Muscle of leg (tissue), 3 donors: ENCODE measurements at regions not wholly inside any gene's neighbourhood (a gene's known extent, or its start where the extent isn't known, plus 50 kb on each side); places are given as distances from the start of the nearest gene placed in this dataset.

Experiments used
- DNase-seq: peaks from one replicate; pipeline ENCODE4 v3.0.0; 2013
- H3K27ac ChIP-seq: one replicate; pipeline ENCODE4 v1.5.1; 2013; ENCODE audit warnings: mild to moderate bottlenecking, low read length, control low read depth
- H3K27me3 ChIP-seq: one replicate; pipeline ENCODE4 v1.6.1; 2013; ENCODE audit warnings: low read length; ENCODE audit not compliant: control insufficient read depth, insufficient read depth
- H3K36me3 ChIP-seq: one replicate; pipeline ENCODE4 v1.6.1; 2013; ENCODE audit warnings: low read length; ENCODE audit not compliant: control insufficient read depth, insufficient read depth
- H3K4me1 ChIP-seq: one replicate; pipeline ENCODE4 v1.6.1; 2013; ENCODE audit warnings: low read length; ENCODE audit not compliant: control insufficient read depth, insufficient read depth
- H3K4me3 ChIP-seq: one replicate; pipeline ENCODE4 v1.5.1; 2013; ENCODE audit warnings: low read length, control low read depth
- H3K9me3 ChIP-seq: replicated peaks from 2 replicates; pipeline ENCODE4 v1.6.1; 2013; ENCODE audit warnings: low read depth, low read length; ENCODE audit not compliant: control insufficient read depth
- WGBS: methylation state at CpG from one replicate; pipeline ENCODE4 v1.1.5; 2013; ENCODE audit warnings: missing lambda C conversion rate; ENCODE audit not compliant: insufficient coverage; 5-methylcytosine and 5-hydroxymethylcytosine counted together

DNA sequence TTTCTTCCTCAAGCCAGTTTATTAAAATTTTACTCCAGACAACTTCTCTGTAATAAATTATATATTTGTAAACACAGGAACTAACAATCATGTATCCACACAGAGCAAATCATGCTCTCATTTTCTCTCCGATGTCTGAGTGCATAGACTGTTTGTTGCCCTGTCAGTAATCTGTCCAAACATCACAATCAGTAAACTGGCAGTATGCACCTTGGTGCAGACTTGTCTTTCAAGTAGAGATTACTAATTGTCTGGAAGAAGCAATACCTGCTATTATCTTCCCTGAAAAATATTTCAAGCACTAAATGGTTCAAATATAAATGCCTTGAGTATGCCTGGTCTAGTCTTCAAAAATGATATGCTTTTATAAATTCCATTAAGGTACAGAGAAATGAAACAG is 1260.9 kb downstream of the C4orf33 start:
- no peak overlapping the region for H3K4me3 ChIP-seq
- no peaks in the 10 kb centered on the region for H3K9me3 ChIP-seq
- H3K27ac ChIP-seq, result no peak overlapping the region
- DNase-seq, result no peak
- H3K27me3 ChIP-seq, result no peaks in the 10 kb centered on the region
- no peaks in the 10 kb centered on the region for H3K4me1 ChIP-seq
- WGBS, result no CpG with 5 or more reads among the region's 1 CpG
- no peaks in the 10 kb centered on the region for H3K36me3 ChIP-seq

DNA sequence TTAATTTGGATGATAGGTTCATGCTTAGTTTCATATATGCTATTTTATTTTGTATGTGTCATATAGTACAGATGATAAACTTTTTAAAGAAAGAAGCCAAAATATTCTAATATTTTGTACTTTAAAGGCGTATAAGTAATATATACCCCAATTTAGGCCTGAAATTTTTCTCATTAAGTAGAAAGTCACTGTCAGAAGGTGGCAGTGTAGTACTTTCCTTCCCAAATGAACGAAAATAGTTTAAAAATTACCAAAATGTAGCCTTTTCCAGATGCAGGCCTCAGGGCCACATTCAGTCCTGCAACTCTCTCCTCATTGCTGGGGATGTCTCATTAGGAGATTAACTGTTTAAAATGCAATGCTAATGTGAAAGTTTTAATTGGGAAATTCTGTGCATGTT is 1263.6 kb downstream of the C4orf33 start:
- peak; percentile 42 for DNase-seq
- Histone ChIP-seq H3K27me3 (no peaks in the 10 kb centered on the region), H3K4me1 (no peaks in the 10 kb centered on the region), H3K36me3 (no peaks in the 10 kb centered on the region), H3K4me3 (no peak overlapping the region), H3K27ac (no peak overlapping the region), H3K9me3 (no peaks in the 10 kb centered on the region)
- WGBS, result no CpG with 5 or more reads among the region's 2 CpGs

DNA sequence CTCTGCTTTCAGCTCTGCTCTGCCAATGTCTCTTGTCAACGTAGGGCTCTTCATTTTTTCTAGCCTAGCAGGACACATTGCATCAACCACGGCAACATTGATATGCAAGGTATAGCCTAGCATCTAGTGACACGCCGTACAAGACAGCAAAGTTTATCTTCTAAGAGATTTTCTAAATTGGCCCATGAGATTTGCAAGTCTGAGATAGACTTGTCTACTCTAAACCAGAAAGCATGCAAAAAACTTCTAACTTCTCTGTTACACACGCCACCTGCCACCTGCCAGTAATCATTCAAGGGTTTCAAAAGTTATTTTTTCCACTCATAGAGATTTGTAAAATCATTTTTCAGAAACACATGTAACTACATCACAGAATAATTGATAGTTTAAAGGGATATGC is 1265.7 kb downstream of the C4orf33 start:
- no peaks in the 10 kb centered on the region for H3K4me1 ChIP-seq
- no peaks in the 10 kb centered on the region for H3K36me3 ChIP-seq
- WGBS, result 65% methylated on average over 4 of the region's 5 CpGs
- H3K9me3 ChIP-seq, result no peaks in the 10 kb centered on the region
- H3K27me3 ChIP-seq, result no peaks in the 10 kb centered on the region
- no peak overlapping the region for H3K4me3 ChIP-seq
- H3K27ac ChIP-seq, result no peak overlapping the region
- no peak for DNase-seq

- H3K4me3 ChIP-seq, result no peak overlapping the region
- no peaks in the 10 kb centered on the region for H3K9me3 ChIP-seq
- no peak overlapping the region for H3K27ac ChIP-seq
These were observed 1272.7 kb downstream of the C4orf33 start for GRCh38 chr4:130368668-130369067.

DNA sequence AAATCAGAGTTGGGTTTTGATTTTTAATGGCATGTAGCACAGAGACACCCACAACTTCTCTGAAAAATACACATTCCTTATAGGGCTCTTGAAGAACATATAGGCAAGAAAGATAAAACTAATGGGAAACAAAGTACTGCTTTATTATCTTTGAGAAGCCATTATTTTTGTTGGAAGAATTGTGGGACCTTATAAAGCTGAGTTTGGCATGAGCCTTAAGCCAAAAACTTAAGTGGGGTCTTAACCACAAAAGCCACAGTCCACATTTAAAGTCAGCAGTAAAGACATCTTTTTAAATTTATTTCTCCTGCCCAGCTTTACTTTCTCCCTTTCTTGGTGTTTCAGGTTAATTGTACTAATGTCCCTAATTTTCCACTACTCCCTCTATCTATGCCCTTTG is 1297.3 kb downstream of the C4orf33 start:
- Histone ChIP-seq H3K36me3 (no peaks in the 10 kb centered on the region), H3K27ac (no peak overlapping the region), H3K4me3 (no peak overlapping the region), H3K4me1 (no peaks in the 10 kb centered on the region), H3K27me3 (no peaks in the 10 kb centered on the region), H3K9me3 (no peaks in the 10 kb centered on the region)
- DNase-seq, result no peak

More at GRCh38 chr4:130368668-130369067, 1272.7 kb downstream of the C4orf33 start:
- DNase-seq, result no peak
- Histone ChIP-seq H3K36me3 (no peaks in the 10 kb centered on the region), H3K27me3 (no peaks in the 10 kb centered on the region), H3K4me1 (no peaks in the 10 kb centered on the region)

GRCh38 chr4:130393642-130394041 is 1297.7 kb downstream of the C4orf33 start:
- H3K9me3 ChIP-seq, result no peaks in the 10 kb centered on the region
- no peaks in the 10 kb centered on the region for H3K4me1 ChIP-seq
- no CpG with 5 or more reads among the region's 3 CpGs for WGBS
- peak; percentile 1 for DNase-seq
- H3K27ac ChIP-seq, result no peak overlapping the region
- H3K4me3 ChIP-seq, result no peak overlapping the region
- H3K36me3 ChIP-seq, result no peaks in the 10 kb centered on the region
- no peaks in the 10 kb centered on the region for H3K27me3 ChIP-seq

GRCh38 chr4:130395871-130396270 is 1299.9 kb downstream of the C4orf33 start:
- Histone ChIP-seq H3K4me3 (no peak overlapping the region), H3K36me3 (no peaks in the 10 kb centered on the region), H3K4me1 (no peaks in the 10 kb centered on the region), H3K27ac (no peak overlapping the region), H3K9me3 (no peaks in the 10 kb centered on the region), H3K27me3 (no peaks in the 10 kb centered on the region)
- peak; percentile 15 for DNase-seq
- WGBS, result no CpG with 5 or more reads among the region's 2 CpGs

- Histone ChIP-seq H3K4me1 (no peaks in the 10 kb centered on the region), H3K27ac (no peak overlapping the region), H3K27me3 (no peaks in the 10 kb centered on the region), H3K4me3 (no peak overlapping the region), H3K36me3 (no peaks in the 10 kb centered on the region), H3K9me3 (no peaks in the 10 kb centered on the region)
- WGBS, result 0% methylated on average over 1 of the region's 3 CpGs
- DNase-seq, result no peak
These were observed 1307.3 kb downstream of the C4orf33 start for GRCh38 chr4:130403221-130403620.

DNA sequence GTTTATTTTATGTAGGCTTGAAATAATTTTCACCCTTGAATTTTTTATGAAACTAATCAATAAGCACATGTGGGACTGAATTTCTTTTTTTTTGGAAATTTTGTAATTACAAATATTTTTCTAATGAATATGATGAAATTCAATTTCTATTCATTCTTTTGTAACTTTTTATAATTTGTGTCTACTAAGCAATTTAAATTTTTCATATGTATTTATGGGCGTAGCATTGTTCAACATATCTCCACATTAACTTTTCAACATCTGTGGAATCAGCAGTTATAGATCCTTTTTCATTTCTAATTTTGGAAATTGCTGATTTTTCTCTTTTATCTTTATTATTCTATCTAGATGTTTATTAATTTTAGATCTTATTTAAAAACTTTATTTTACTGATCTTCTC is 1320.3 kb downstream of the C4orf33 start:
- H3K4me3 ChIP-seq, result no peak overlapping the region
- H3K27ac ChIP-seq, result no peak overlapping the region
- H3K36me3 ChIP-seq, result no peaks in the 10 kb centered on the region
- no peaks in the 10 kb centered on the region for H3K4me1 ChIP-seq
- H3K9me3 ChIP-seq, result no peaks in the 10 kb centered on the region
- no peaks in the 10 kb centered on the region for H3K27me3 ChIP-seq
- DNase-seq, result no peak
- no CpG with 5 or more reads among the region's 1 CpG for WGBS

DNA sequence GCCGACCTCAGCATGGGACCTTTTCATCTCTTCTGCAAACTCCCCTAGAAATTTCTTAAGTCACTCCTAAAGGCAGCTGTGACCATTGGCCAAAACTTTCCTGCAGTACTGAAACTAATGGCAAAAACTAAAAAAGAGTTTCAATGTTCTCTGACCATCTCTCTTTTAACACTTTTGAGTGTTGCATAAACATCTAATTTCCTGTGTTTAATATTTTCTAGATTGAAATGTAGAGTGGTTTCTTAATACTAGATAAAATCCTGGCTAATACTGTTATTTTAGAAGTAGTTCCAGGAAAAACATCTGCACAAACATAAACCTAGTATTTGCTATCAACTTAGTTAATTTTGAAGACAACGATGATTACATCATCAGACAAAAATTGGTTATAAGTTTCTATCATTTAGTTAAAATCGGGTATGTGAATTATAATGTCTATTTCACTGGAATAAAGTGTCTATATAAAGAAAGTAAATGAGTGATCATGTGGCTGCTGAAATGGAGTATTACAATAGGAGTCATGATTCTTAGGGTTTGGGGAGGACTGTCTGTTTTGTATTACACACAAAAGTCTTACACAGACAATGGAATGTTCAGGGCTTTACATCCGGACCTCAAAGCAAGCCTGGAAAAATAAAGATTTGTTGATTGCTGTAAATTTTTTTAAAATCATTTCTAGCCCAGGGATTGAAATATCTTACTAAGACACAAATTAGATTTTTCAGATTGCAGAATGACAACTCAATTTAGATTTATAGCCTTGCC is 1323.4 kb downstream of the C4orf33 start:
- Histone ChIP-seq H3K36me3 (no peaks in the 10 kb centered on the region), H3K9me3 (no peaks in the 10 kb centered on the region), H3K4me3 (no peak overlapping the region), H3K27ac (no peak overlapping the region), H3K4me1 (no peaks in the 10 kb centered on the region), H3K27me3 (no peaks in the 10 kb centered on the region)
- WGBS, result 0% methylated on average over 1 of the region's 4 CpGs
- DNase-seq, result peak; percentile 4

DNA sequence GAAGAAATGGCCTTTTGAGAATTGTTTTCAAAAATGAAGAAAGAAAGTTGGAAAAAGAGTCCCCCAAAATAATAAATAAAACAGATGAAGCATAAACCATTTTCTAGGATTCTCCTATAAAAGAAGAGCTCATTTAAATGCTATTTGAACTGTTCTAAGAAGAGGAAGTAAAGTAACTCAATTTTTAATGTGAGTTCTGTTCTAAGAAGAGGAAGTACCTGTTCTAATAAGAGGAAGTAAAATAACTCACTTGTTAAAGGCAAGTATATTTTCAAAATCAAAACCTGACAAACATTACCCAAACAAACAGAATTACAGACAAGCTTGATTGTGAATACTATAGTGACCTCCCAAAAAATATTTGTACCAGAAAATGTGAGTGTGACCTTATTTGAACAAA is 1326.3 kb downstream of the C4orf33 start:
- Histone ChIP-seq H3K27ac (no peak overlapping the region), H3K27me3 (no peaks in the 10 kb centered on the region), H3K36me3 (no peaks in the 10 kb centered on the region), H3K9me3 (no peaks in the 10 kb centered on the region), H3K4me1 (no peaks in the 10 kb centered on the region), H3K4me3 (no peak overlapping the region)
- no peak for DNase-seq
